H1 (cell line): ENCODE measurements at regions not wholly inside any gene's neighbourhood (a gene's known extent, or its start where the extent isn't known, plus 50 kb on each side); places are given as distances from the start of the nearest gene placed in this dataset.

Source experiments
- CTCF ChIA-PET: fragments of 300-600 bp; sonication (Branson Sonifier 250); formaldehyde crosslinking; loops from one replicate; lab custom pipeline; 2021; ENCODE audit not compliant: partially characterized antibody; lab: Charles Lee
- POLR2A ChIA-PET: fragments of 300-600 bp; sonication (Branson Sonifier 250); formaldehyde crosslinking; loops from one replicate; lab custom pipeline; 2021; ENCODE audit warnings: inconsistent platforms; ENCODE audit not compliant: partially characterized antibody; lab: Charles Lee
- DNase-seq, 2 experiments: peaks; one replicate each; pipeline versions ENCODE4 v3.0.0 to v3.0.0-alpha.2; 2010 to 2022; ENCODE audit warnings: low spot score in 2 of 2, low read depth in 1 of 2, mixed read lengths in 1 of 2
- FAIRE-seq: peaks from 2 replicates; lab custom pipeline; 2011; peaks lifted over from hg19 to GRCh38; lab: Jason Lieb, UNC
- H2AFZ ChIP-seq: 2 replicates; pipeline ENCODE4 v1.8.1; 2012; ENCODE audit warnings: low read length, inconsistent platforms
- H2AK5ac ChIP-seq: 2 replicates; pipeline ENCODE4 v1.6.1; 2013; ENCODE audit warnings: low read depth, low read length
- H2BK120ac ChIP-seq: replicated peaks from 2 replicates; pipeline ENCODE3; 2013; ENCODE audit warnings: low read depth, low read length, inconsistent platforms
- H2BK12ac ChIP-seq: 2 replicates; pipeline ENCODE4 v1.6.1; 2013; ENCODE audit warnings: low read depth, low read length
- H2BK15ac ChIP-seq: 2 replicates; pipeline ENCODE4 v1.6.1; 2013; ENCODE audit warnings: low read length
- H2BK20ac ChIP-seq: 2 replicates; pipeline ENCODE4 v1.6.1; 2013; ENCODE audit warnings: low read length
- H2BK5ac ChIP-seq: 2 replicates; pipeline ENCODE4 v1.6.1; 2013; ENCODE audit warnings: low read depth, low read length
- H3K14ac ChIP-seq: 2 replicates; pipeline ENCODE4 v1.6.1; 2013; ENCODE audit warnings: inconsistent platforms; ENCODE audit not compliant: insufficient read length
- H3K18ac ChIP-seq: 2 replicates; pipeline ENCODE4 v1.6.1; 2013; ENCODE audit warnings: low read length; ENCODE audit errors: extremely low read depth
- H3K23ac ChIP-seq: 2 replicates; pipeline ENCODE4 v1.6.1; 2013; ENCODE audit warnings: inconsistent platforms; ENCODE audit not compliant: insufficient read length
- H3K23me2 ChIP-seq: 2 replicates; pipeline ENCODE4 v1.6.1; 2013; ENCODE audit warnings: low read depth, low read length
- H3K27ac ChIP-seq: 2 replicates; pipeline ENCODE4 v1.6.1; 2011; ENCODE audit warnings: low read depth, low read length, inconsistent platforms
- H3K27me3 ChIP-seq, 4 experiments: replicated peaks in 1 of 4; 1 replicate in 1 of 4; 2 replicates in 3 of 4; pipeline versions ENCODE4 v1.6.1 to v1.8.1; 2011 to 2013; ENCODE audit warnings: low read length in 3 of 4, mild to moderate bottlenecking in 3 of 4, inconsistent platforms in 2 of 4, mixed read lengths in 2 of 4, moderate library complexity in 1 of 4; ENCODE audit not compliant: control insufficient read depth in 3 of 4, insufficient read depth in 3 of 4; ENCODE audit errors: extremely low read depth in 1 of 4
- H3K36me3 ChIP-seq, 4 experiments: 2 replicates each; pipeline versions ENCODE4 v1.6.1 to v1.8.1; 2011 to 2013; ENCODE audit warnings: mild to moderate bottlenecking in 4 of 4, low read length in 3 of 4, moderate library complexity in 2 of 4, control low read depth in 1 of 4, inconsistent platforms in 1 of 4; ENCODE audit not compliant: insufficient read depth in 4 of 4, control insufficient read depth in 2 of 4
- H3K4ac ChIP-seq: replicated peaks from 2 replicates; pipeline ENCODE3; 2013; ENCODE audit warnings: low read length, low read depth, mixed read lengths, inconsistent platforms; ENCODE audit not compliant: insufficient read length
- H3K4me1 ChIP-seq, 4 experiments: replicated peaks in 1 of 4; 1 replicate in 1 of 4; 2 replicates in 3 of 4; pipeline versions ENCODE4 v1.6.1 to v1.8.1; 2011 to 2013; ENCODE audit warnings: low read length in 3 of 4, inconsistent platforms in 2 of 4, mixed read lengths in 1 of 4; ENCODE audit not compliant: insufficient read depth in 4 of 4, control insufficient read depth in 3 of 4
- H3K4me2 ChIP-seq, 2 experiments: 2 replicates each; pipeline versions ENCODE4 v1.6.1 to v1.8.1; 2011 to 2013; ENCODE audit warnings: low read depth in 2 of 2, low read length in 2 of 2, control low read depth in 1 of 2, inconsistent platforms in 1 of 2, mild to moderate bottlenecking in 1 of 2; ENCODE audit not compliant: insufficient read depth in 1 of 2
- H3K4me3 ChIP-seq, 4 experiments: fragments of 200-600, 300-600 bp in 1 of 4; sonication (generic), shearing (Covaris generic), sonication (Bioruptor Twin) in 1 of 4; 2 replicates each; pipeline versions ENCODE4 v1.5.1 to v1.8.1; 2011 to 2016; ENCODE audit warnings: low read length in 4 of 4, low read depth in 3 of 4, control low read depth in 2 of 4, inconsistent platforms in 2 of 4, mild to moderate bottlenecking in 2 of 4, mixed read lengths in 1 of 4, moderate library complexity in 1 of 4; ENCODE audit not compliant: insufficient read depth in 2 of 4; ENCODE audit errors: extremely low read depth in 1 of 4
- H3K56ac ChIP-seq: replicated peaks from 2 replicates; pipeline ENCODE3; 2013; ENCODE audit warnings: low read depth, mild to moderate bottlenecking, mixed read lengths, low read length, inconsistent platforms; ENCODE audit not compliant: insufficient read length
- H3K79me1 ChIP-seq: 2 replicates; pipeline ENCODE4 v1.6.1; 2013; ENCODE audit warnings: low read depth, low read length, control low read depth
- H3K79me2 ChIP-seq, 2 experiments: 2 replicates each; pipeline versions ENCODE4 v1.6.1 to v1.8.1; 2012 to 2013; ENCODE audit warnings: low read length in 2 of 2, mild to moderate bottlenecking in 2 of 2, inconsistent platforms in 1 of 2; ENCODE audit not compliant: insufficient read depth in 2 of 2, control insufficient read depth in 1 of 2
- H3K9ac ChIP-seq, 4 experiments: replicated peaks in 1 of 4; 1 replicate in 1 of 4; 2 replicates in 3 of 4; pipeline versions ENCODE4 v1.6.1 to v1.8.1; 2011 to 2013; ENCODE audit warnings: low read depth in 3 of 4, low read length in 3 of 4, control low read depth in 2 of 4, mild to moderate bottlenecking in 2 of 4, moderate library complexity in 2 of 4, inconsistent platforms in 1 of 4; ENCODE audit errors: extremely low read depth in 1 of 4
- H3K9me3 ChIP-seq, 2 experiments: 2 replicates each; pipeline versions ENCODE4 v1.6.1 to v1.8.1; 2012 to 2013; ENCODE audit warnings: mild to moderate bottlenecking in 2 of 2, moderate library complexity in 2 of 2, control low read depth in 1 of 2, inconsistent platforms in 1 of 2, low read depth in 1 of 2, low read length in 1 of 2, mixed read lengths in 1 of 2; ENCODE audit not compliant: insufficient read depth in 2 of 2
- H4K20me1 ChIP-seq, 2 experiments: replicated peaks in 1 of 2; 2 replicates each; pipeline versions ENCODE3 to v1.8.1; 2011 to 2013; ENCODE audit warnings: inconsistent platforms in 2 of 2, low read length in 2 of 2, mild to moderate bottlenecking in 1 of 2; ENCODE audit not compliant: insufficient read depth in 2 of 2, control insufficient read depth in 1 of 2
- H4K5ac ChIP-seq: 2 replicates; pipeline ENCODE4 v1.6.1; 2013; ENCODE audit warnings: low read length, low read depth, mixed read lengths, inconsistent platforms; ENCODE audit not compliant: insufficient read length
- H4K8ac ChIP-seq: 2 replicates; pipeline ENCODE4 v1.8.0; 2013; ENCODE audit warnings: mild to moderate bottlenecking, moderate library complexity, low read length, inconsistent platforms; ENCODE audit not compliant: insufficient read depth; ENCODE audit errors: extremely low read depth
- H4K91ac ChIP-seq: replicated peaks from 2 replicates; pipeline ENCODE3; 2013; ENCODE audit warnings: low read length, mixed read lengths, inconsistent platforms; ENCODE audit not compliant: insufficient read length
- CHD1 ChIP-seq: IDR thresholded peaks from 2 replicates; pipeline ENCODE4 v1.6.1; 2012; ENCODE audit warnings: low read depth, low read length, improper control_type of control experiment
- NRF1 ChIP-seq: IDR thresholded peaks from 2 replicates; pipeline ENCODE4 v1.6.1; 2011; ENCODE audit warnings: mild to moderate bottlenecking, low read depth, low read length, improper control_type of control experiment
- SIRT6 ChIP-seq: IDR thresholded peaks from one replicate; pipeline ENCODE4 v1.7.1; 2012; ENCODE audit warnings: low read length, inconsistent platforms
- TAF1 ChIP-seq: IDR thresholded peaks from 2 replicates; pipeline ENCODE4 v1.6.1; 2011; ENCODE audit warnings: mild to moderate bottlenecking, low read depth, low read length
- TEAD4 ChIP-seq: IDR thresholded peaks from 2 replicates; pipeline ENCODE4 v1.6.1; 2012; ENCODE audit warnings: low read depth, low read length, inconsistent platforms, mixed read lengths

DNA sequence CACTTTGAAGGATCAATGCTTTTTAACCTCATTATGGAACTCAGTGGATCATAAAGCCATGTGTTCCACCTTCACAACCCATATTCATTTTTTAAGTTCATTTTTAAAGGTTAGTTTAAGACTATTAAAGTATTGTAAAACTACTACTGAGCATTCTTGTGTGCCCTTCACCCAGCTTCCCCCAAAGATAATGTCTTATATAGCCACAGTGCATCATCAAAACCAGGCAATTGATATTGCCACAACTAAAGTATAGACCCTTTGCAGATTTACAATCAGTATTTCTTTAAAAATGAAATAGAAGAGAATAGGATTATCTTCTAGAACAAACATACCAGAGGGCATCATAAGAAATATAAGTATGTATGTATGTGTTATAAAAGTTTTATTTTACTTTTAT is 597.1 kb downstream of the CCSER2 start:
- no peaks in the 10 kb centered on the region for H4K20me1 ChIP-seq
- no peak overlapping the region for H2BK120ac ChIP-seq
- H2BK15ac ChIP-seq, result no peak overlapping the region
- H2BK12ac ChIP-seq, result no peak overlapping the region
- H2BK5ac ChIP-seq, result no peak overlapping the region
- DNase-seq (no peak), FAIRE-seq (no peak)
- H3K56ac ChIP-seq, result no peak overlapping the region
- no peak overlapping the region for H4K91ac ChIP-seq
- no peak overlapping the region for H3K4me2 ChIP-seq
- H3K36me3 ChIP-seq, result no peaks in the 10 kb centered on the region
- no peak overlapping the region for H3K23ac ChIP-seq
- POLR2A ChIA-PET, result no interaction called here
- no peak overlapping the region for H2AK5ac ChIP-seq
- H3K9ac ChIP-seq, result no peak overlapping the region
- no peaks in the 10 kb centered on the region for H3K4me1 ChIP-seq
- no peak overlapping the region for H4K5ac ChIP-seq
- no peak overlapping the region for H3K4me3 ChIP-seq
- no peak overlapping the region for H3K4ac ChIP-seq
- H3K18ac ChIP-seq, result no peak overlapping the region
- no peak overlapping the region for H2BK20ac ChIP-seq
- H3K23me2 ChIP-seq, result no peaks in the 10 kb centered on the region
- H3K27ac ChIP-seq, result no peak overlapping the region
- no peaks in the 10 kb centered on the region for H3K79me1 ChIP-seq
- no peaks in the 10 kb centered on the region for H3K27me3 ChIP-seq
- TF ChIP-seq CHD1 (no peak), NRF1 (no peak), TAF1 (no peak), SIRT6 (no peak), TEAD4 (no peak)
- no peak overlapping the region for H4K8ac ChIP-seq
- H2AFZ ChIP-seq, result no peak overlapping the region
- CTCF ChIA-PET, result interaction anchor here (0.6 kb wide), 1 partner anchor 325 kb away, joined by 4 read pairs; no protein-coding TSS in a partner anchor
- H3K9me3 ChIP-seq, result no peaks in the 10 kb centered on the region
- no peaks in the 10 kb centered on the region for H3K79me2 ChIP-seq
- H3K14ac ChIP-seq, result no peak overlapping the region
